ENCODE measurements at regions not wholly inside any gene's neighbourhood (a gene's known extent, or its start where the extent isn't known, plus 50 kb on each side); places are given as distances from the start of the nearest gene placed in this dataset.

GRCh38 chr1:80582980-80583379, 1217.8 kb upstream of the ADGRL2 start:
- intact Hi-C loops (cut with DNase I): no loop called here
- DNase-seq (no peak), FAIRE-seq (no peak)
- no peak for TF ChIP-seq CTCF (IDR thresholded peaks at IDR 0.05; ENCODE audit: borderline replicate concordance, extremely low read depth, insufficient read depth)
- H3K27me3 ChIP-seq (ENCODE audit: control insufficient read depth, insufficient read depth, low read length): no peaks in the 10 kb centered on the region
- no peaks in the 10 kb centered on the region for H3K4me1 ChIP-seq (ENCODE audit: control insufficient read depth in 2 of 3, insufficient read depth in 2 of 3, low read depth in 1 of 3, low read length in 3 of 3)
- no peak overlapping the region for H3K4me3 ChIP-seq (ENCODE audit: low read length in 3 of 3)
- H3K9ac ChIP-seq (ENCODE audit: low read length in 3 of 3): no peak overlapping the region
- H3K36me3 ChIP-seq (ENCODE audit: control insufficient read depth in 2 of 3, insufficient read depth in 3 of 3, low read length in 3 of 3): no peaks in the 10 kb centered on the region
- peaks cover 0 to 10% (median 0%) of the 10 kb centered on the region in 3 donors for H3K9me3 ChIP-seq (ENCODE audit: control insufficient read depth in 2 of 3, insufficient read depth in 1 of 3, low read length in 3 of 3)
- no peak overlapping the region for H3K27ac ChIP-seq (ENCODE audit: low read depth in 2 of 2, low read length in 2 of 2)

- H3K27ac ChIP-seq (ENCODE audit: low read depth in 2 of 2, low read length in 2 of 2): no peak overlapping the region
- H3K9me3 ChIP-seq (ENCODE audit: control insufficient read depth in 2 of 3, insufficient read depth in 1 of 3, low read length in 3 of 3): peaks cover 0 to 10% (median 0%) of the 10 kb centered on the region in 3 donors
- no peak overlapping the region for H3K4me3 ChIP-seq (ENCODE audit: low read length in 3 of 3)
- intact Hi-C loops (cut with DNase I): no loop called here
- no peak for FAIRE-seq
- no peak overlapping the region for H3K9ac ChIP-seq (ENCODE audit: low read length in 3 of 3)
- no peak for TF ChIP-seq CTCF (IDR thresholded peaks at IDR 0.05; ENCODE audit: borderline replicate concordance, extremely low read depth, insufficient read depth)
- DNase-seq: no peak
- H3K27me3 ChIP-seq (ENCODE audit: control insufficient read depth, insufficient read depth, low read length): no peaks in the 10 kb centered on the region
- no peaks in the 10 kb centered on the region for H3K36me3 ChIP-seq (ENCODE audit: control insufficient read depth in 2 of 3, insufficient read depth in 3 of 3, low read length in 3 of 3)
- H3K4me1 ChIP-seq (ENCODE audit: control insufficient read depth in 2 of 3, insufficient read depth in 2 of 3, low read depth in 1 of 3, low read length in 3 of 3): no peaks in the 10 kb centered on the region
These were observed 1221.7 kb upstream of the ADGRL2 start for GRCh38 chr1:80579055-80579454.

- no peak for DNase-seq
- FAIRE-seq: no peak
- Histone ChIP-seq H3K27me3 (ENCODE audit: control insufficient read depth, insufficient read depth, low read length) (no peaks in the 10 kb centered on the region), H3K4me1 (ENCODE audit: control insufficient read depth in 2 of 3, insufficient read depth in 2 of 3, low read depth in 1 of 3, low read length in 3 of 3) (peaks cover 0 to 4% (median 0%) of the 10 kb centered on the region in 3 donors), H3K4me3 (ENCODE audit: low read length in 3 of 3) (no peak overlapping the region), H3K9me3 (ENCODE audit: control insufficient read depth in 2 of 3, insufficient read depth in 1 of 3, low read length in 3 of 3) (no peaks in the 10 kb centered on the region), H3K9ac (ENCODE audit: low read length in 3 of 3) (no peak overlapping the region), H3K27ac (ENCODE audit: low read depth in 2 of 2, low read length in 2 of 2) (no peak overlapping the region), H3K36me3 (ENCODE audit: control insufficient read depth in 2 of 3, insufficient read depth in 3 of 3, low read length in 3 of 3) (no peaks in the 10 kb centered on the region)
- intact Hi-C loops (cut with DNase I): no loop called here
- no peak for TF ChIP-seq CTCF (IDR thresholded peaks at IDR 0.05; ENCODE audit: borderline replicate concordance, extremely low read depth, insufficient read depth)
These were observed 1233.9 kb upstream of the ADGRL2 start for GRCh38 chr1:80566867-80567266.

GRCh38 chr1:80566123-80566522, 1234.6 kb upstream of the ADGRL2 start:
- intact Hi-C loops (cut with DNase I): no loop called here
- FAIRE-seq (no peak), DNase-seq (no peak)
- H3K27me3 ChIP-seq (ENCODE audit: control insufficient read depth, insufficient read depth, low read length): no peaks in the 10 kb centered on the region
- no peak for TF ChIP-seq CTCF (IDR thresholded peaks at IDR 0.05; ENCODE audit: borderline replicate concordance, extremely low read depth, insufficient read depth)
- H3K4me1 ChIP-seq (ENCODE audit: control insufficient read depth in 2 of 3, insufficient read depth in 2 of 3, low read depth in 1 of 3, low read length in 3 of 3): peaks cover 0 to 4% (median 0%) of the 10 kb centered on the region in 3 donors
- H3K9me3 ChIP-seq (ENCODE audit: control insufficient read depth in 2 of 3, insufficient read depth in 1 of 3, low read length in 3 of 3): no peaks in the 10 kb centered on the region
- no peak overlapping the region for H3K4me3 ChIP-seq (ENCODE audit: low read length in 3 of 3)
- H3K27ac ChIP-seq (ENCODE audit: low read depth in 2 of 2, low read length in 2 of 2): no peak overlapping the region
- no peaks in the 10 kb centered on the region for H3K36me3 ChIP-seq (ENCODE audit: control insufficient read depth in 2 of 3, insufficient read depth in 3 of 3, low read length in 3 of 3)
- no peak overlapping the region for H3K9ac ChIP-seq (ENCODE audit: low read length in 3 of 3)

All from kidney (tissue), 13 donors.